ENCODE measurements at regions not wholly inside any gene's neighbourhood (a gene's known extent, or its start where the extent isn't known, plus 50 kb on each side); places are given as distances from the start of the nearest gene placed in this dataset.
A peak's percentile ranks its signal among the peaks of the same experiment; 100 is the strongest.

DNA sequence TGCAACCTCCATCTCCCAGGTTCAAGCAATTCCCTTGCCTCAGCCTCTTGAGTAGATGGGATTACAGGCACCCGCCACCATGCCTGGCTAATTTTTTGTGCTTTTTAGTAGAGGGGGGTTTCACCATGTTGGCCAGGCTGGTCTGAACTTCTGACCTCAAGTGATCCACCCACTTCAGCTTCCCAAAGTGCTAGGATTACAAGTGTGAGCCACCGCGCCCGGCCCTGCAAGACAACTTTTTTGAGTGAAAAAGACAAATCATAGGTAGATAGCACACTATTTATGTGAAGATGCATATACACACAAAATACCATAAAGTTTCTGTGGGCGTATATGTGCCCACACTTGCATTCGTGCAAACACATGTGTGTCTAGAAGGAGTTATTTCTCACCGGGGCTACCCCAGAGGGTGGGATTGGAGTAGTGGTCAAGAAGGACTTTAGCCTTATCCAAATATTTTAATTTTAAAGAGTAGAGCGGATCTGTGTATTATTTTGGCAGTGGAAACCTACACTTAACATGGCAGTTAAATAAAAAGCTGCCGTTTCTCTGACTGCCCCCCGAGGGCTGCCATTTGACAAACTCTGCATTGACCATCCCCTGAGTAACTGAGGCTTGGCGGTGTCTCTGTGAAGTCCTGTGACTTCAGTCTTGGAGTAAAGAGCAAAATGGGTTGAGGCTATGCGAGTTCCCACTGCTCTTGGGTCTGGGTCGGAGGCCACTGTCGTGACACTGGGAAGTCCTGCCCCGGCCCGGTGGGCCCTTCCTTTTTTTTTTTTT, 93.4 kb upstream of the PTCH1 start:
- no peak for DNase-seq

DNA sequence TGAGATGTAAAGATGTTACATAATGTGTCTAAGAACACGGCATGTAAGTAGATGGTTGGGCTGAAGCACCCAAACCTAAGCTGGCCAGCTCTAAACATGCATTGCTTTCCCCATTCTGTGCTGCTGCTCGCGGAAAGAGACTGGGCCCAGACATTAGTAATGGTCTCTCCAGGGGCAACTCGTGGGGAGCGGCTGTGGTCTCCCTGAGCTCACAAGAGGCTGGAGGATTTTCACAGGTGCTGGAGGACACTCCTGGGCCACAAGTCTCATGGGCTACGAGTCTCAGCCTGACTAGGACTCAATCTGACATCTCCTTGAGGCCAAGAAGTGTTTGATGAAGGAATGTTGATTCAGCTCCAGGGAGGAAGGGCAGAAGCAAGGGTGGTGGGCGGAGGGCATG, 92.7 kb upstream of the PTCH1 start:
- no peak for DNase-seq

DNA sequence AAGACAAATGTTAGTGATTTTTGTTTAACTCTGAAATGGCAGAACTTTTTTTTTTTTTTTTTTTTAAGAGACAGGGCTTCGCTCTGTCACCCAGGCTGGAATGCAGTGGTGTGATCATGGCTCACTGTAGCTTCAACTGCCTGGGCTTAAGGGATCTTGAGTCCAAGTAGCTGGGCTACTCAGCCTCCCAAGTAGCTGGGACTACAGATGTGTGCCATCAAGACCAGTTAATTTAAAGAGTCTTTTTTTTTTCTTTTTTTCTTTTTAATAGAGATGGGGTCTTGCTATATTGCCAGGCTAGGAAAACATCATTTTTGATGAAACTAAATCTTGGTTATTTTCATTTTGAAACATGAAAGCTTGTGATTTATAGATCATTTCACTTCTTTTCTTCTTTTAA, 91.6 kb upstream of the PTCH1 start:
- DNase-seq = no peak

DNA sequence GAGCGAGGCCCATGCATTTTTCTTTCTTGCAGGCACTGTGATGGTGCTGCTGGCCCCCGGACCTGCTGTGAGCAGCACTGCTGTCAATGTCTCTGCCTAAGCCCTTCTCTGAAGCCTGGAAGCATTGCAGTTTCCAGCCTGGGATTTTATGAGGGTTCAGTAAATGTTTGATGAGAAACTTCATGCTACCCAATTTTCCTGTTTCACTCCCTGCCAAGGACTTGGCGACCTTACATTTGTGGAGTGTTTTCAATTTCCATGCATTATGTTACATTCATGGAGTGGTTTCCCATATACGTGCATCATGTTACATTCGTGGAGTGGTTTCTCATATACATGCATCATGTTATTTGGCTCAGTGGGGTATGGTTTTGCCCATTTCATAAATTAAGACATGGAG, 90.7 kb upstream of the PTCH1 start:
- DNase-seq = no peak

DNA sequence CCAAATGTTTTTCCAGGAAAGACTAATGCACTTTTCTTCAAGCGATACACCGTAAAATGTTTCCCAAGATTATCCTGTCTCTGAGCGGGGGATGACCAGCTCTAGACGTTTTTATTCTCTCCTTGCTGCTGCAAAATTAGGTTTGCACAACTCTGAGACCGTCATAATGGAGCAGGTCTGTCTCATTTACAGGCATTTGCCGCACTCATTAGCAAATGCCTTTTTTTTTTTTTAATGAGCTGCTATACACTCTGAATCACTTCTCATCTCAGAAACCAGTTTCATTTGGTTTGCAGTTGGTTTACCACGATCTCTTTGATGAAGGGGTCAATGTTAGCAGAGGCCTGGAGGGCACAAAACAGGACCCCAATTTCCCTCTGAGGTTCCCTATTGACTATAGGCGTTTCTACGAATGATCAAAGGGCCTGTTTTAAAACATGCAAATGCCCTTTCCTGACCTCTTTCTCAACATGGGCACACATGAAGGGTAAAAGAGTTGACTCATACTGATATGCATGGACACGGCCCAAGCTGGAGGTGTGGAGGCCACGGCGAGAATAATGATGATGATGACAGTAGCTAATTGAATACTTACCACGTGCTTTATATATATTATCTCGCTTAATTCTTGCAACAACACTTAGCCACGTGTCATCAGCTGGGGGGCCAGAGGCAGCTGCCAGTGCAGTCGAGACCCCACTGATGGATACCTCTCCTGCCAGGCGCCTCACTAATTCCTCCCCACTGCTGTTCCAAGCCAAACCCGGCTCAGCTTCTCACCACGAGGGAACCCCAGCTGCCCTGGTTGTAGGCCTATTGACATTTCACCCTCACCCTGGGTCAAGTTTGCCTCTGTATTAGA, 89.9 kb upstream of the PTCH1 start:
- no peak for DNase-seq

DNA sequence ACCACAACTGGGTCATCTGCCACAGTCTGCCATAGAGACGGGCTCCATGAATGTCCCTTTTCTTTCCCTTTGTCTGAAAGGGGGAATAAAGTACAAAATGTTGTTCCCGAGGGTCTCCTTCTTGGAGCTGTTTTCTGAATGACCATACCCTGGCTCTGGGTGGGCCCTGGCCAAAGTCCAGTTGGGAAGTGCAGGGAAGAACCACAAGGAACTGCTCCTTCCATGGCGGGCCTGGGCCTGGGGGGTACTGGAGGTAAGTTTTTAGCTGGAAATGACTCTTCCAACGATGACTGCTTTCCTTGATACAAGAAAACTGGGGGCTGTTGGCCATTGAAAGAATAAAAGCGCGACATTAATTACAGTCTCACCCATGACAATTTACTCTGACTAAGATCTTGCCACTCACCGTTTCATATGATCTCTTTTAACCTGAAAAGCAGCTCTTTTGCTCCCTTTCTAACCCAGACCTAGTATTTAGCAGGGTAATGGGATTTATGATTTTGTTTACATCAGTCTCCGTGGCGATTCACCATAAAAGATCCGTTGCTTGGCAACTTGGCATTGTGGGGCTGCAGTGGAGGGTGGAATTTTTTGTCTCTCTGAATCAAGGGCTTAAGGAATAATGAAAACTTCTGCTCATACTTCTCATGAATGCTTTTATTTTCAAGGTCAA, 89.2 kb upstream of the PTCH1 start:
- peak; percentile 17 for DNase-seq

DNA sequence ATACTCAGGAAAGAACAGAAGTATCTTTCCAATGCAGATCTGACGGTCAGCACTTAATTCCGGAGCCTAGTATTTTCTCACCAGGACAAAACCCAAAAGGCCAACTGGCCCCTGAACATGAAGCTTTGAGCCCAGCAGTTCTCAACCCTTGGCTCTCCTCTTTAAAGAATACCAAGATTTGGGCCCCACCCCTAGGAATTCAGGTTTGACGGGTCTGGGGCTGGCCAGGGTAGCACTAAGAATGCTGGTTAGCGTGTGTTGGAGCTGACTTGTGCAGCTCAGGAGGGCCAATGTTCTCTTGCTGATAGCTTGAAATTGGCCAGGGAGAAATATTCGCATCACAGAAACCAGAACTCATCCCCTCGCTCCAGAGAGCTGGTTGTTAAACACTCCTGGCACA, 88.3 kb upstream of the PTCH1 start:
- DNase-seq = no peak

DNA sequence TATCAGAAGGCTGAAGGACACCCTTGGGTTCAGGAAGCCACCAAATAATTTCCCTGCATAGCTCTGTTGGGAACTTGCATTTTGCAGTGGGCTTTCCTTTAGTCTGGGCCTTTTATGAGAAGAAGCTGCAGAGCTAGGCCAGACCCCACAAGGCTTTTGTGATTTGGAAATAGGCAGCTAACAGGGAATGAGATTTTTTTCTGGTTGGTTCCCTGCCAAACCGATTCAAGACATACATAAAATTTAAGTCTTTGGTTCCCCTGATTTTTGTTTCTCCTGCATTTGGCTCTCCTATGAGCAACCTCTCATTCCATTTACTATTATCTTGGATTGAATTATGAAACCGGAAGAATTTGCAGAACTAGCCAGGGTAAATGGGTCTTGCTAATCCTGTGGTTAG, 81.5 kb upstream of the PTCH1 start:
- no peak for DNase-seq

DNA sequence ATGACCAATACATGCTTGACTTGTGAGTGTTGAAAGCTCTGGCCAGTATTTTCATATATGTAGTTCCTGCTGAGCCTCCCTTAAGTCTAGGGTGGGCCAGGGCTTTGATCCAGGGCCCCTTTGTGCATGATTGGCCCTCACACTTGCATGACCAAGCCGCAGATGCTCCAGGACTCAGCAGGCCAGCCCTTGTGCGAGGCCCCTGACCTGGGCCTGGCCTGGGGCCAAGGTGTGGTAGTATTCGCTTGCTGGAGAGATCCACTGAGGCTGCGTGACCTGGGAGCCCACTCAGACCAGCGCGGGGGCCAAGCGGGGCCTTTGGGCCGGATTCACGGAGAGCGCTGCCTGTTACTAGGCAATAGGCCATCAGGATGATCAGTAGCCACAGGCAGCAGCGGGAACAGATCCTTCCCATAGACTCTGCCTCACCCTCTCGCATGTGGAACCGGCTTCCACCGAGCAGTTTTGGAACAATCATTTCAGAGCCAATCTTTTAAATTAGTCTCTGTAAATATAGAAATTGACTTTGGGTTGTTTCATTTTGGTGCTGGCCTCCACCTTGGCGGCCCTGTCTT, 79.0 kb upstream of the PTCH1 start:
- no peak for DNase-seq

DNA sequence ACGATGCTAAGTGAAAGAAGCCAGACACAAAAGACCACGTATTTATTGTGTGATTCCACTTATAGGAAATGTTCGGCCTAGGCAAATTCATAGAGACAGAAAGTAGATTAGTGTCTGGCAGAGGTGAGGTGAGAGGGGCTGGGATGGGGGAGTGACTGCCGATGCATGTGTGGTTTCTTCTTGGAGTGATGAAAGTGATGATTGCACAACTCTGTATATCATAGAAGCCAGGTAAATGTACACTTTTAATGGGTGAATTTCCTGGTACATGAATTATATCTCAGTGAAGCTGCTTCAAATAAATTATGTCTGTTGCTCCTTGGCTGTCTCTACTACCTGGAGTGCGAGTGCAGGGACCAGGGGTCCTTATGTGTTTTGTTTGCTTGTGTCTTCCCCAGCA, 76.2 kb upstream of the PTCH1 start:
- no peak for DNase-seq

DNA sequence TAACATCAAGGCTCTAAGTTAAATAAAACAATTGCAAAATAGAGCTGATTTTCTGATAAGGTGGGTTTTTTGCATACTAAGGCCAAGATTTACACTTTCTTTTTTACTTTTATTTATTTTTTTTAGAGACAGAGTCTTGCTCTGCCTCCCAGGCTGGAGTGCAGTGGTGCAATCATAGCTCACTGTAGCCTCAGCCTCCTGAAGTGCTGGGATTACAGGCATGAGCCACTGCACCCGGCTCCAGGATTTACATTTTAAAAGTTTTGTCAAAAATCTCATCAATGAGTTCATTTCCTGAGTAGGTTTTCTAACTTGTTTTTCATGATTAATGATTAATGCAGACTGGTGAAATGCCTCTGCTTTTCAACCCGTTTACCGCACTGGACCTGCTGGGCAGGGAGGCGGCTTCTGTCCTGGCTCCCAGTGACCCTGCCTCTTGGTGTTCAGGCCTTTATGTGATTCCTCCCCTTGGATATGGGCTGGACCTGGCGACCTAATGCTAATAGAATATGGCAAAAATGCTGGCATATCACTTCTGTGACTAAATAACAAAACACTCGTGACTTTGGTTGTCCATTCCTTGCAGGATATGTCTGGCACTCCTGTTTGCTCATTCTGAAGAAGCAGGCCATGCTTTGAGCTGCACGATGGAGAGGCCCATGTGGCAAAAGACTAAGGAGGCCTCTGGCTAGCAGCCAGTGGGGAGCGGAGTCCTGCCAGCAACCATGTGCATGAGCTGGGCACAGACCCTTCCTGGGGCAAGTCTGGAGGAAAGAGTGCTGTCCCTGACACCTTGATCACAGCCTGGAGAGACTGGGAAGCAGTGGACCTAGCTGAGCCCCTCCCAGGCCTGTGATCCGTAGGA, 72.2 kb upstream of the PTCH1 start:
- DNase-seq = no peak

DNA sequence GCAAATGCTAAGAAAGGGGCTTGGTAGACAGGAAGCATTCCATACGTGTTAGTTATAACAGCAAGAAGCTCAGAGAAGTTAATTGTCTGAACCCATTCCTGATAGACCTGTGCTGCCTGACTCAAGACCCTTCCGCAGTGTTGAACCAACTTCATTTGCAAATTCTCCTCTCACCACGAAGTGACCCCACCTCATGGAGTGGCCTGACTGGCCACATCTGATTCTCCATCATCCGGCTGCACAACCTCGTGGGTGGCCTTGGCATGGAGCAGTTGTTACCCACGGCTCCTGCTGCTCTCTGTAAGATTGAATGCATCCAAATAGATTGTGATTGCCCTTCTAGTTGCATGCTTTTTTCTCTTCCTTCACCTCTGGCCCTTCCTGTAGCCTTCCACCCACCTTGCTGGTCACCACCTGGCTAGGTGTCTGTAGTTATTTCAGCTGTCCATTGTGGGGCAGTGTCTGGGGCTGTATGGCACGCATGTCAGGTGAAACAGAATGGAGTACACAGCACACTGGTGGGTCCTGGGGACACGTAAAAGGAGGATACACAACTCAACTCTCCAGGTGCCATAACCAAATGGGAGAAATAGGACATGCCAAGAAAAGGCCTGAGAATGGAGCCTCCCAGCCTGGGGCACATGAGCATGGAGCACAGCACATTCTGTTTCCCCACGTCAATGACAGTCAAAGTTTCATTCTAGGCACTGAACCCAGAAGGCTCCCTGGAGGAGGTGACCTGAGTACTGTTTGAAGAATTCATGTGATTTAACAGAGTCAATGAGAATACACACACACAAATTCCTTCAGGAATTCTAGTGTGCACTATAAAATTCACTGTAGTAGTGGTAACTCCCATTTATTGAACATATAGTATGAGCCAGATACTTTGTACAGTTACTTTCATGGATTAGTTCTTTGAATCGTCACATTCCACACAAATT, 70.5 kb upstream of the PTCH1 start:
- no peak for DNase-seq

DNA sequence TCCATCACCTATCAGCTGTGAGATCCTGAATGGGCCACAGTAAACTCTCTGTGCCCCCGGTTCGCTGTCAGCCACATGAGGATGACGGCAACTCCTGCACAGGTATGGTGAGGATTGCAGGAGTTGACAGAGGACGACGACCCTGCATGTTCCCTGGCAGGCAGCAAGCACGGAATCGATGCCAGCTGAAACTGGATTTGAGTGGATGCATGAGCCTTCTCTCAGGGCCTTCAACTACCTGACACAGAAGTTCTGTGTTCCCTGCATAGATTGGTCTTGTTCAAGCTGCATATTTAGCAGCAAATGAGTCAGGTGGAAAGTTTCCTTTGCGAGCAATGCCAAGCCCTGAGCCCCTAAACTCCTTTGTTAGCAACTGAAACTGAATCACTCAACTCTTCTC, 69.6 kb upstream of the PTCH1 start:
- no peak for DNase-seq

DNA sequence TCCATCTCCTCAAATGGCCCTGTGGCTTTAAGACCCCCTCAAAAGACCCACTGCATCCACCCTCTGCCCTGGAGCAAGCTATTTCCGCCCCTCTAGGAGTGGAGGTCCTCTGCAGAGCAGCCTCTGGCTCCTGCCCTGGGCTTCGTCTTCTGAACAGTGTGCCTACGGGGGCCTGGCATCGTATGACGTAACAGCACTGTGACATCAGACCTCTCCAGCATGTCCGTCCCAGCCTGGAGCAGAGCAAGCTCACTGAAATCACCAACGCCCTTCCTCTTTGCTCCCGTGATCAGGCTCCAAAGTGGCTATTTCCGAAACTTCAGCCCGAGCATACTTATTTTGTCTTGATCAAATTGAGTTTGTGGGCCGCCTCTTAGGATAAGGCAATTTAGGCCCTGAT, 69.1 kb upstream of the PTCH1 start:
- DNase-seq = no peak

DNA sequence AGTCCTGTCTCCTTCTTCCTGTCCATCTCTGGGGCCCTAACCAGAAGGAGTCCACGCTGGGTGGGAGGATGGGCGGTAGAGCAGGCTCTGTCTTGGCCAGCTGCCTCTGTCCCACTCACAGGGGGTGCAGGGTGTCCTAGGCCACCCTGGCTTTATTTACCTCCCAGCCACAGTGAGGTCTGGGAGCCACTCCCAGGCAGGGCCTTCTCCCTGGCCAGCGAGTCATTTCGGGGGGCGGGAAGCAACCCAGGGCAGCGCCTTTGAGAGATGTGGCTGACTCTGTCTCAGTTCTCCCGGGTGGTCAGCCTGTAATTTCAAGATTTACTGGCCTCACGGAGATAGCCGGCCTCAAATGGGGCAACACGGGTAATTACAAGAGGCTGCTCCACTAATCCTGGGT, 67.4 kb upstream of the PTCH1 start:
- DNase-seq = no peak

DNA sequence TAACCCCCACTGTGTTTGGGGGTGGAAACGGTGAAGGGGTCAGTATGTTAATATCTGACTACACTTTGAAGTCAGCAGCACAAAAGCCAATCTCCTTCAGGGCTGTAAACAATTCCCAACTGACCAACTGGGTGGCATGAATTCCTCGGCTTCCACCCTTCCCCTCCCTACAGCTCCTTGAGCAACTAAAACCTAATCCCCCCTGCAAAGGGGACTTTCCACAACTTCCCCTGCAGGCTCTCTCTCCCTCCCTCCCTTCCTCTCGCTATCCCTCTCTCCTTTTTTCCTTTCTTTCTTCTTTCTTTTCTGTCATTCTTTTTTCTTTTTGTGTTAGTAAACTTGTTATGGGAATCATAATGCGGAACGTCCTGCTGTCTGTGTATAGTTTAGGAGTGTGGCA, 65.1 kb upstream of the PTCH1 start:
- no peak for DNase-seq

DNA sequence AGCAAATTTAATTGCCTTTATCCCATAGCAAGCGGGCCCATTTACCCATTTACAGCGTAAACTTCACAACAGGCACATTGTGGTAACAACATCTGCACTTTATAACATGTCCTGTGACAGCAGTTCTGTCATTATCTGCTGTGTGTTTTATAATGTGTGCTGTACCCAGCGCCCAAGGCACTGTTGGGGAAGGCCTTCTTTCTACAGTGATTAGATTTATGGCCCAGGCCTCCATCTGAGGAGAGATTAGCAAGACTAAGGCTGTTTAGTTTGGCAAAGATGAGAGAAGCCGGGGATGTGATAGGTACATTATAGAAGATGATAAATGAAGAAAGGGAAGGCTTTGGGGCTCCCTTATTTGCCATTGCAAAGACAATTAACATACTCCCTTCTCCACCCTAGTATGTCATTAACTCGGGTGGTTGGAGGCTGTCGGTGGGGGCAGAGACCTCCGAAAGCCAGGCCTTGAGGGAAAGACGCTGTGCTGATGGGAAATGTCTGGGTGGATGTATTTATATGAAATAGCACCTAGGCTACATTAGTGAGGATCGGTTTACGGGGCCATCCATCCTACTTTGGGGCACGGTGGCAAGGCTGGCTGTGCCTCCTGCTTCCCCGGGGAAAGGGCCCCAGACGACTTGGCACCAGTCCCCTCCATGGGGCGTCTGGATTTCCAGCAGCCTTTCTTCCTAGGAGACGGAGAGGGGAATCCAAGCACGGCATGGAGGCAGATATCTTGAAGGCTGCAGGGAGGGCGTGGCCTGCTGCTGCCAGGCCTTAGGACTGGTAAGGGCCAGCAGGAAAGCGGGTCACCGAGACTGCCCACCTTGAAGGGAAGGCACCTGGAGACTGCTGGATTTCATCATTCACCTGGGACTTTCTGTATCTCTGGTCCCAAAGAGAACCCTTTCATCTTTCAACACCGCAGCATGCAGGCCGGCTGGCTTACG, 64.3 kb upstream of the PTCH1 start:
- DNase-seq = no peak

DNA sequence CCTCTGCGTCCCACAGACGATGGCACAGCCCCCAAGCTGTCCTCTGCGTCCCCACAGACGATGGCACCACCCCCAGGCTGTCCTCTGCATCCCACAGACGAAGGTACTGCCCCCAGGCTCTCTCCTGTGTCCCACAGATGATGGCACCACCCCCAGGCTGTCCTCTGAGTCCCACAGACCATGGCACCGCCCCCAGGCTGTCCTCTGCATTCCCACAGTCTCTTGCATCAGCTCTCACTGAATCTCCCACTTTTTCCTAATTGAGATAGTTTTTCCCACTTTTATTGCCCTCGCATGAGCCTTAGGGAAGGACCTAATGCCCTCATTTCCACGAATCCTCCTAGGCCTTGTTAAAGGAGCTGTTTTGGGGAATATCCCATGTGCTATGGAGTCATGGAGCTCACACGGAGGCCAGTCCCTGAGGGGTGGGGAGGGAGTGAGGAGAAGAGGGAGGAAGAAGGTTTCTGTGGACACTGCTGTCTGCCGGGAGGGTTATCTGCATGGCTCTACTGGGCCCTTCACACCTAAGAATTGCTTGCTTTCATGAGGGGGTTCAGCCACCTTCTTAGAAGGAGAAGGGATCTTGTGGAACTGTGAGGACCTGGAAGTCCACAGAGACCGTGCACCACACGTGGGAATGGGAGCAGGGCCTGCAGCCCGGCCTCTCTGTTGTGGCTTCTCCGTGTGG, 58.2 kb upstream of the PTCH1 start:
- no peak for DNase-seq

DNA sequence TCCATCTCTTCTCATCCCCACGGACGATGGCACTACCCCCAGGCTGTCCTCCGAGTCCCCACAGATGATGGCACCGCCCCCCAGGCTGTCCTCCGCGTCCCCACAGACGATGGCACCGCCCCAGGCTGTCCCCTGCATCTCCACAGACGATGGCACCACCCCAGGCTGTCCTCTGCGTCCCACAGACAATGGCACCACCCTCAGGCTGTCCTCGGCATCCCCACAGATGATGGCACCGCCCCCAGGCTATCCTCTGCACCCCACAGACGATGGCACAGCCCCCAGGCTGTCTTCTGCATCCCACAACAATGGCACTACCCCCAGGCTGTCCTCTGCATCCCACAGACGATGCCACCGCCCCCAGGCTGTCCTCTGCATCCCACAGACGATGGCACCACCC, 57.4 kb upstream of the PTCH1 start:
- peak; percentile 8 for DNase-seq

DNA sequence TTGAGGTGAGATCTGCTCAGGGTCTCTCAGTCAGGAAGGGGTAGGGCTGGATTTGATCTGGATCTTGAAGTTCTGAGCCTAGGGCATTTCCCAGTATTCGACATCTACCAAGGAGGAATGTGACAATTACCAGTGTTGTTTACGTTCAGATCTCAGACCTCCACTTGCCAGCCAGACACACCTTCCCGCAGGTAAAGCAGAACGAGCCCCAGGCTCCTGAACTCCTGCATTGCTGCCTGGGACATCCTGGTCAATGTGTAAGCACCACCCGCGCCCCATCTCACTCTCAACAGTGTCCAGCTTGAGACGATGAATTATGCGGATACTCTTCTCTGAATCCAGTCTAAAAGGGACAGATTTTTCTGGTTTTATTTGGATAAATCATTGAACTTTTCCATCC, 56.7 kb upstream of the PTCH1 start:
- DNase-seq = no peak

All from NCI-H1436 (cell line).